NCI-H774 (cell line): ENCODE measurements at regions not wholly inside any gene's neighbourhood (a gene's known extent, or its start where the extent isn't known, plus 50 kb on each side); places are given as distances from the start of the nearest gene placed in this dataset.
"Not testable (repeated sequence)": the region's sequence is repeated elsewhere in the genome, so short reads cannot be mapped to it uniquely, and the experiment has no call there.

Experiments
- DNase-seq: peaks from one replicate; lab custom pipeline; 2025; lab: John Stamatoyannopoulos, UW

- DNase-seq, result no peak
Observed at GRCh38 chr1:25021591-25022215, 91.6 kb upstream of the RUNX3 start.

- no peak for DNase-seq
Observed at GRCh38 chr1:25020851-25021590, 90.9 kb upstream of the RUNX3 start.

- no peak for DNase-seq
Observed at GRCh38 chr1:25020173-25020845, 90.2 kb upstream of the RUNX3 start.

DNA sequence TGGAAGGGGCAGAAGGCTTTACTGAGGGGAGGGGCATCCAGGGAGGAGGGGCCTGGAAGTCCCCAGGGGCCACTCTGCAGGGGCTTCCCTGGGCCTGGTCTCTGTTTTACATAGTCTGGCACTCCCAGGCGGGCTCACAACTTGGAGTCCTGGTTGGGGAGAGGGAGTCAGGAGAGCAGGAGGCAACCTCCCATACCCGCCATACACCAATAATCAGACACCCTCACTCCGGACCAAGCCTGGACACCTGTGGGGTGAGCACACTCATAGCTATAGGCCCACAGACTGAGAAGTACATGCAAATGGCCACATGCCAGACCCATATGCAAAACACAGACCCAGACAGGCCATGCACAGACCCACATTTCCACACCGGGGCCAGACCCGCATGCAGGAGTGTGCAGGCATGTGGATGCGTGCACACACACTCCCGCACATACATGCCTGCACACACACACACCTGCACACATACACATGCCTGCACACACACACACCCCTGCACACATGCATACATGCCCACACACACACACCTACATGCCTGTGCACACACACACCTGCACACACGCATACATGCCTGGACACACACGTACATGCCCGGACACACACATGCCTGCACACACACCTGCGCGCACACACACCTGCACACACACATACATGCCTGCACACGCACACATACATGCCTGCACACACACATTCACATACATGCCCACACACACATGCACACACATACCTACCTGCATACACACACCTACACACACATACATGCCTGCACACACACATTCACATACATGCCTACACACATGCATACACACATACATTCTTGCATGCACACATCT lies 89.5 kb upstream of the RUNX3 start:
- no peak for DNase-seq

- no peak for DNase-seq
Observed at GRCh38 chr1:25018943-25019336, 88.9 kb upstream of the RUNX3 start.

GRCh38 chr1:25018110-25018735 lies 88.1 kb upstream of the RUNX3 start:
- DNase-seq, result no peak

DNA sequence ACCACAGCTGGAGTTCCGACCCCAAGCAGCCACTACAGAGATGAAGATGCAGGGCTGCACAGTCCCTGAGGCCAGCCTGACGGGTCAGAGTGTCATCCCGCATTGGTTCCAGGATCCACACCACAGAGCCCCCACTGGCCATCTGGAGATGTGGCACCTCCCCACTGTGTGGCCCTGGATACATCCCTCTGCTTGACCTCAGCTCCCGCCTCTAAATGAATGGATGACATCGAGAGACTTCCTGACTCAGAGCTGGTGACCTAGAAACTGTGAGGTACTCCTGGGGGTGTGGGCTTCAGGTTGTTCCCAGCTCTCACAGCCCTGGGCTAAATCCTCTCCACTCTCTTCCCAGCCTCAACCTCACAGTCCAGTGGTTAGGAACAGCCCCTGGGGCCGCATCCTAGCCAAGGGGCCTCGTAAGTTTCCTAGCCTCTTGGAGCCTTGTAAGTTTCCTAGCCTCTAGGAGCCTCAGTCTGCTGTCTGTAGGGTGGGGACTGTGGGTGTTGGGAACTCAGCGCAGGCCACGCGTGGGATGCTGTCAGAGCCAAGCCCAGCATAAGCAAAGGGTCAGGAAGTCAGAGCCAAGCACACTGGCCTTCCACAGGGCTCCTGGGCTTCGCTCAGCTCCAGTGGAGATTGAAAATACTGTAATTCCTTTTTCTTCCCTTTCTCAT lies 87.5 kb upstream of the RUNX3 start:
- DNase-seq, result no peak

- DNase-seq, result no peak
Observed at GRCh38 chr1:25012966-25013962, 83.2 kb upstream of the RUNX3 start.

DNA sequence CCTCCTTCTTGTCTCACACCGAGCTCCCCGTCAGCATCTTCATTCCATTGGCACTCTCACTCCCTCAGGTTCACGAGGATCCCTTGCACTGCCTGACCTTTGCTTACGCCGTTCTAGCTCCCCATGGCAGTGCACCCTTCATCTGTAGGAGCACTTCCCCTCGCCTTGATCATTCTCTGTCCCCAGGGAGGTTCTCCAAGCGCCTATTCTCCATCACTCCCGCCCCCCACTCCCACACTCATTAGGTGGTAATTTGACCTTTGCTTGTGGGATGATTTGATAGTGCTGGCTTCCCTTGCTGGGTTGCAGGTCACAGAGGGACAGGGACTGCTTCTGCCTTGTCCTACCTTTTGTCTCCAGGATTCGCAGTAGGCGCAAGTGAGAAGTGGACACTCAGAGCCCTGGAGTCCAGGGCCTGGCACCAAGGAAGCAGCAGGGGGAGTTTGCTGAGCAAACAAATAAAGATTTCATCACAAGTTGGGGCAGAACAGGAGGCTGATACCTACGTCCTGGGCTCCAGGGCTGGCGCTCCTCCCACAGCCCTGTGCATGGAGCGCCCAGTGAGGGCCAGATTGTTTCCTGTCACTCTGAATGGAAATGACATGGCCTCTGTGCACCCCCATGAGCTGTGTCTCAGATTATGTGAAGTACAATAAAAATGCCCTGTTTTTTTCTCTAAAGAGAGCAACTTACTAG lies 82.0 kb upstream of the RUNX3 start:
- no peak for DNase-seq

- DNase-seq, result no peak
Observed at GRCh38 chr1:25011275-25011674, 81.2 kb upstream of the RUNX3 start.

DNA sequence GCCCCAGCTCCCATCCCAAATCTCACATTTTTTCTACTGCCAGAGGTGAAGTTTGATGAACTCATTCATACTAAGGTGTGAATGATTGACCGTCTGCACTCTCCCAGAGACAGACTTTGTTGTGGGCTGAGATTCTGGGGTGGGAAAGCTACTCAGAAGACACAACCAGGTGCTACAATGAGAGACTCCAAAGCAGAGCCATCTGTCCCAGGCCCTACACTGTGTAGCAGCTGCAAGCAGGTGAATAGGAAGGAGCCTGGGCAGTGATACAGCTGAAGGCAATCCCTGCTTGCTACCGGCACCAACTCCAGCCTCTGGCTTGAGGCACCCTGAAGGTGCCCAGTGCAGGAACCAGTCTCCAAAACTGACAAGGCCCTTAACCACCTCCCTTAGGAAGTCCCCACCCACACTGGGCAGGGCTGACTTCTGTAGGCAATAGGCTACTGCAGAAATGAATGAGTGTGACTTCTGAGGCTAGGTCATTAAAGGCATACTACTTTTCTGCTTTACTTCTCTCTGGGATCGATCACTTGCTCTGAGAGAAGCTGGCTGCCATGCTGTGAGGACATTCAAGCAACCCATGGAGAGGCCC lies 79.7 kb upstream of the RUNX3 start:
- DNase-seq, result no peak

DNA sequence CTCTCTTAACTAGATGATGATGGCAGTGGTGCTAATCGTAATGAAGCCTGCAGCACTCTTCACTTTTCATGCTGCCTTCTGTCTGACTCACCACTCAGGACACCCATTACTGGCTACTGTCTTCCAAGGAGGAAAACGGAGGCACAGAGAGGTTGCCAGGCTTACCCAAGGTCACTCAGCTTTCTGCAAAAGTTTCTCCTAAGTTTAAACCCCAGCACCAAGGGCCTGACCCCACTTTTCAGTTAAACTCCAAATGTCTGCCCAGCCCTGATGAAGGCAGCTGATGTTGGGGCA lies 78.1 kb upstream of the RUNX3 start:
- DNase-seq, result no peak

DNA sequence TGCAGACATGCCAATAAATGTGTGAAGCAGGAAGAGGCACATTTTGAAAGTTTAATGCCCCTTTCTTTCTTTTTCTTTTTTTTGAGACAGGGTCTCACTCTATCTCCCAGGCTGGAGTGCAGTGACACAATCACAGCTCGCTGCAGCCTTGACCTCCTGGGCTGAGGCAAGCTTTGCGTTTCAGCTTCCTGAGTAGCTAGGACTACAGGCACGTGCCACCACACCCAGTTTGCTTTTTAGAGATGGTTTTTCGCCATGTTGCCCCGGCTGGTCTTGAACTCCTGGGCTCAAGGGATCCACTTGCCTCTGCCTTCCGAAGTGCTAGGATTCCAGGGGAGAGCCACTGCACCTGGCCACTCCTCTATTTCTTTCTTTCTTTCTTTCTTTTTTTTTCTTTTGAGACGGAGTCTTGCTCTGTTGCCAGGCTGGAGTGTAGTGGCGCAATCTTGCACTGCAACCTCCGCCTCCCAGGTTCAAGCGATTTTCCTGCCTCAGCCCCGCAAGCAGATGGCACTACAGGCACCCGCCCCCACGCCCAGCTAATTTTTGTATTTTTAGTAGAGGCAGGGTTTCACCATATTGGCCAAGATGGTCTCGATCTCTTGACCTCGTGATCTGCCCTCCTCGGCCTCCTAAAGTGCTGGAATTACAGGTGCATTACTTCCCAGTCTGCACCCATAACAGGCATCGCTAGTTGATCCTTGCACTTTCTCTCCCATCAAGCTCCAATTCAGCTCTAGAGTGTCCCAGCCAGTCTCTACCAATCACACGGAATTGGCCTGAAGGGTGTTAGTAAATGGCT lies 77.5 kb upstream of the RUNX3 start:
- not testable (repeated sequence) for DNase-seq

DNA sequence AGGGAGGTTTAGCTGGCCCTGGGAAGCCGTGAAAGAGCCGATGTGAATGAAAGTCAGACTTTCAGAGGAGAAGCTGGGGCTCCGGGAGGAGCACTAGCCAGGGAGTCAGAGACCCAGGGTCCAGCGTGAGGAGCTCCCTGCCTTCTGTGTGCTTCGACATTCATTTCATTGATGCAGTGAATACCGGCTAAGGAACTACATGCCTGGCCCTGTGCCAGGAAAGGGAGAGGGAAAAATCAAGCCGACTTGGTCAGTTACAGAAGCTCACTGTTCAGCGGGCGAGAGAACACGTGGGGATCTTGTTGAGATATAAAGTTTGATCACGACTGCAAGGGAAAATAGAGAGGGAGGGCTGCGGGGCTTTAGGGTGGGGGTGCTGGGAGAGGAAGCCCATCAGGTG lies 76.7 kb upstream of the RUNX3 start:
- no peak for DNase-seq

- no peak for DNase-seq
Observed at GRCh38 chr1:25004355-25004754, 74.3 kb upstream of the RUNX3 start.

GRCh38 chr1:25003457-25004190 lies 73.5 kb upstream of the RUNX3 start:
- no peak for DNase-seq

GRCh38 chr1:25003000-25003399 lies 72.9 kb upstream of the RUNX3 start:
- no peak for DNase-seq
